ENCODE measurements at regions not wholly inside any gene's neighbourhood (a gene's known extent, or its start where the extent isn't known, plus 50 kb on each side); places are given as distances from the start of the nearest gene placed in this dataset.

DNA sequence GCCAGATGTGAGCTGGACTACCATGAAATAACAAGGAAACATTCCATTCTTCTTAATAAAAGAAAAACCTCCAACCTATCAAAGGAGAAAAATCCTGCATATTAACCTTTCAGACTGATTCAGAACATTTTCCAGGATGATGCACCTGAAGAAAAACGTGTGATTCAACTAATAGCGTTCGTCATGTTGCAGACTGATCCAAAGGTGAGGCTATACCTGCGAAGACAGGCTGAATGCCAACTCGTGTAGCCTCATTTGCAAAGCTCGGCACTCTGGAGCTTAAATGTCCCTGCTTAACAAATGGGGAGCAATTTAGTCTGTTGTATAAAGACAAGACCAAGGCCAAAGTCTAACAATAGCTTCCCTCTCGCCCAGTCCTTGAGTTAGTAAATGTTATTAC, 172.0 kb upstream of the NOCT start:
- ATAC-seq (no peak), DNase-seq (no peak)
- Histone ChIP-seq H3K27ac (no peak overlapping the region), H3K9me3 (no peaks in the 10 kb centered on the region), H3K4me1 (no peaks in the 10 kb centered on the region), H3K36me3 (no peaks in the 10 kb centered on the region), H3K27me3 (no peaks in the 10 kb centered on the region), H3K4me3 (no peak overlapping the region)
- TF ChIP-seq, protein P1, sequence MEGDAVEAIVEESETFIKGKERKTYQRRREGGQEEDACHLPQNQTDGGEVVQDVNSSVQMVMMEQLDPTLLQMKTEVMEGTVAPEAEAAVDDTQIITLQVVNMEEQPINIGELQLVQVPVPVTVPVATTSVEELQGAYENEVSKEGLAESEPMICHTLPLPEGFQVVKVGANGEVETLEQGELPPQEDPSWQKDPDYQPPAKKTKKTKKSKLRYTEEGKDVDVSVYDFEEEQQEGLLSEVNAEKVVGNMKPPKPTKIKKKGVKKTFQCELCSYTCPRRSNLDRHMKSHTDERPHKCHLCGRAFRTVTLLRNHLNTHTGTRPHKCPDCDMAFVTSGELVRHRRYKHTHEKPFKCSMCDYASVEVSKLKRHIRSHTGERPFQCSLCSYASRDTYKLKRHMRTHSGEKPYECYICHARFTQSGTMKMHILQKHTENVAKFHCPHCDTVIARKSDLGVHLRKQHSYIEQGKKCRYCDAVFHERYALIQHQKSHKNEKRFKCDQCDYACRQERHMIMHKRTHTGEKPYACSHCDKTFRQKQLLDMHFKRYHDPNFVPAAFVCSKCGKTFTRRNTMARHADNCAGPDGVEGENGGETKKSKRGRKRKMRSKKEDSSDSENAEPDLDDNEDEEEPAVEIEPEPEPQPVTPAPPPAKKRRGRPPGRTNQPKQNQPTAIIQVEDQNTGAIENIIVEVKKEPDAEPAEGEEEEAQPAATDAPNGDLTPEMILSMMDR (IDR thresholded peaks at IDR 0.05), result no peak
- intact Hi-C loops (cut with DNase I), result no loop called here

DNA sequence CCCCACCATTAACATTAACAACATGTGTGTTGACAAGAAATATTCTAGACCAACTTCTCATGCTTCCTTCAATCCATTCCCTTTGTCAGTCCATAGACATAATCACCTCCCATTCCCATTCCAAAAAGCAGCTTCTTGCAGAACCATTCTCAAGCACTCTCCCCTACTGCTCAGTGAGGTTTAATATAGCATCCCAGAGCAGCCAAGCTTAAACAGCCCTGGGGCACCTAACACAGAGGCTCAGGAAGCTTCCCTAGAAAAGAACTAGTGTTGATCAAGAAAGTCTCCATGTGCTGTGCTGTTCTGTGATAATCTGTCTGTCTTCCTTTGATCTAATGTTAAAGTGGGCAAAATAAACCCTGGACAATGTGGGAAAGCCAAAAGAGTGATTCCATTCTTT, 174.2 kb upstream of the NOCT start:
- Histone ChIP-seq H3K4me3 (no peak overlapping the region), H3K27me3 (no peaks in the 10 kb centered on the region), H3K9me3 (no peaks in the 10 kb centered on the region), H3K36me3 (no peaks in the 10 kb centered on the region), H3K4me1 (no peaks in the 10 kb centered on the region), H3K27ac (no peak overlapping the region)
- TF ChIP-seq, protein P1 (IDR thresholded peaks at IDR 0.05), result no peak
- intact Hi-C loops (cut with DNase I), result no loop called here
- ATAC-seq (no peak), DNase-seq (no peak)

DNA sequence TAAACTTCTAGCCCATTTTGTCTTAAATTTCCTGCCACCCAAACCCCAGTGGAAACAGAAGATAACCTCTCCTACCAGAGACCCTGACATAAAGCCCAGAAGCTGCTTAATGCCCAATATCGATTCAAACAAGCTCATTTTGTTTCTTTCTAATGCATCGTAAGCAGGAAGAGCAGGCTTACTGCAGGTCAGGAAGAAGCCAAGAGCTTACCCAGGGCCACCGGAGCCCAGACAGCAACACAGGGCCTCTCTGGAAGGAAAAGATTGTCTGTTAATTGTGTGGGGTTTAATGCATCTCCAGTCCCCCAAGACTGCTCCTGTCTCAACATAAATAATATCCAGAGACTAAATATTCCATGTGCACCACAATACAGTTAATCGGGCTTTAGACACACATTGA, 177.3 kb upstream of the NOCT start:
- intact Hi-C loops (cut with DNase I), result no loop called here
- TF ChIP-seq, protein P1 (IDR thresholded peaks at IDR 0.05), result no peak
- Histone ChIP-seq H3K27ac (no peak overlapping the region), H3K36me3 (no peaks in the 10 kb centered on the region), H3K4me3 (no peak overlapping the region), H3K27me3 (no peaks in the 10 kb centered on the region), H3K9me3 (no peaks in the 10 kb centered on the region), H3K4me1 (no peaks in the 10 kb centered on the region)
- DNase-seq, result no peak
- no peak for ATAC-seq

DNA sequence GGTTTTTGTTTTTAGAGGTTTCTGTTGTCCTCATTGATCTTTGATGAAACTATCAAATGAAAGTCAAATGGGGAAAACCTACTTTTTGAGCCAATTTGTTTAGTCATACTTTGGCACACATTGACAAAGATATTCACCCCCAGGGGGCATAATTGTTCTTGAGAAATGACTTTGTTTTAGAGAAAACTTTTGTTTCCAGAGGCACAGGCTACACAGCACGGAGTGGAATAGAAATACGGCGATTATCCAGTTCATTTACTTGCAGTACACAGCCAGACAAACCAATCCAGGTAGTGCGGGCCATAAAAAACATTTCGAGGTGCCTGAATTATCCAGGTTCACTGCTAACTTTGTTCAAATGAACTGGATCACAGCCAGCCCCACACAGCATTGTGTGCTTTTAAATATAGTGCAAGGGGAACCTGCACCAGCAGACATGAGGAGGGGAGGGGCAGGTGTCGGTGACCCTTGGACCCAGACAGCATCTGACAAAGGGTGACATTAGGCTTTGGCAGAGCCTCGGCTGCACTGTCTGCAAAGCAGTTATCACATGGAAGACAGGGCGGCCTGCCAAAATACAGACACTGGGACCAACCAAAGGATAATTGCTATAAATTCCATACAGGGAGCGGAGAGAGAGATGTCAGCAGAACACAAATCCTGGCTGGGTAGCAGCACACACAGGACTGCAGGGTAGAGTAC, 179.6 kb upstream of the NOCT start:
- Histone ChIP-seq H3K4me3 (no peak overlapping the region), H3K27ac (no peak overlapping the region), H3K4me1 (no peaks in the 10 kb centered on the region), H3K27me3 (no peaks in the 10 kb centered on the region), H3K9me3 (no peaks in the 10 kb centered on the region), H3K36me3 (no peaks in the 10 kb centered on the region)
- TF ChIP-seq, protein P1 (IDR thresholded peaks at IDR 0.05), result no peak
- DNase-seq (no peak), ATAC-seq (no peak)
- intact Hi-C loops (cut with DNase I), result no loop called here

DNA sequence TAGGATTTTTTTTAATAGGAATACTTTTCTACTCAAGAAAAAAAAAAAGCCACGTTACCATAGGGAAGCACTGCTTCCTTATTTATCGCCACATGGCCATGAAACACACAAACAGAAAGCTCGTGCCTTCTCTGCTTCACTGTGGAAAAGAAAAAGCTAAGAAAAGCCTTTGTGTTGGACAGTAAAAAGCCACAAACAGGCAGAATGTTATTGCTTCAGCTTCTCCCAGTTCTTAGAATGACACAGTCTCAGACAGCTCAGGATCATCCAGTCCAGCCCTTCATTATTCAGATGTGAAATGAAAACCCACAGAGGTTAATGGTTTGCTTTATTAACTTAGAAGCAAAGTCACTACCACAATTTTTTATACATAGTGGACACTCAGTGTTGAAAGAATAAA, 181.6 kb upstream of the NOCT start:
- TF ChIP-seq, protein P1 (IDR thresholded peaks at IDR 0.05), result no peak
- no peak overlapping the region for H3K4me3 ChIP-seq
- no peaks in the 10 kb centered on the region for H3K27me3 ChIP-seq
- no peaks in the 10 kb centered on the region for H3K36me3 ChIP-seq
- H3K4me1 ChIP-seq, result no peaks in the 10 kb centered on the region
- ATAC-seq (no peak), DNase-seq (no peak)
- intact Hi-C loops (cut with DNase I), result no loop called here
- no peak overlapping the region for H3K27ac ChIP-seq
- no peaks in the 10 kb centered on the region for H3K9me3 ChIP-seq

Measured in left lung (tissue), 4 donors.